Peyer's patch (tissue), 4 donors: ENCODE measurements at regions not wholly inside any gene's neighbourhood (a gene's known extent, or its start where the extent isn't known, plus 50 kb on each side); places are given as distances from the start of the nearest gene placed in this dataset.

ENCODE experiments used
- POLR2A ChIP-seq, 2 donors: fragments of 450-650 bp; IDR thresholded peaks; one replicate each; pipeline ENCODE4 v1.5.1; 2017; ENCODE audit warnings: antibody characterized with exemption in 2 of 2, mild to moderate bottlenecking in 2 of 2, moderate library complexity in 2 of 2
- TF ChIP-seq, protein P1 (sequence below), 6 experiments: fragments of 450-650 bp in 4 of 6; fragments of 200-600 bp in 2 of 6; sonication (generic) in 1 of 6; IDR thresholded peaks; one replicate each; pipeline ENCODE4 v1.5.1; 2017 to 2019; ENCODE audit warnings: antibody characterized with exemption in 6 of 6, mild to moderate bottlenecking in 3 of 6, moderate library complexity in 1 of 6

DNA sequence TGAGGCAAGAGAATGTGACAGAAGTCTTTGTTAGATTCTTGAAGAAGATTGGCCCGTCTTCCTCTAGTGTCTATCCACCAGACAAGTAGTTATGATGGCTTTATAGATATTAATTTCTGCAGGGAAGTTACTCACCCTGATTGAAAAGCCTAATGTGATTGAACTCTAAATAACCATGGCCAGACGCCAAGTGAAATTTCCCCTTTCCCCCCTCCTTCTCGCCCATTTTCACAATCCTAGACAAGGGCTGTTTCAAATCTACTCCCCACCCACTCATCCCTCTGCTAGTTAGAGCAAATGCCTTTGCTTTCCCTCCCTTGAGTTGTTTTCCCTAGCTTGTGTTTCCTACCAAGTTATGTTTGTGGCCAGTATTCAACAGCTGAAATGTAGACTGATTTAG lies 182.5 kb downstream of the TMEM167A start:
- TF ChIP-seq, protein P1, sequence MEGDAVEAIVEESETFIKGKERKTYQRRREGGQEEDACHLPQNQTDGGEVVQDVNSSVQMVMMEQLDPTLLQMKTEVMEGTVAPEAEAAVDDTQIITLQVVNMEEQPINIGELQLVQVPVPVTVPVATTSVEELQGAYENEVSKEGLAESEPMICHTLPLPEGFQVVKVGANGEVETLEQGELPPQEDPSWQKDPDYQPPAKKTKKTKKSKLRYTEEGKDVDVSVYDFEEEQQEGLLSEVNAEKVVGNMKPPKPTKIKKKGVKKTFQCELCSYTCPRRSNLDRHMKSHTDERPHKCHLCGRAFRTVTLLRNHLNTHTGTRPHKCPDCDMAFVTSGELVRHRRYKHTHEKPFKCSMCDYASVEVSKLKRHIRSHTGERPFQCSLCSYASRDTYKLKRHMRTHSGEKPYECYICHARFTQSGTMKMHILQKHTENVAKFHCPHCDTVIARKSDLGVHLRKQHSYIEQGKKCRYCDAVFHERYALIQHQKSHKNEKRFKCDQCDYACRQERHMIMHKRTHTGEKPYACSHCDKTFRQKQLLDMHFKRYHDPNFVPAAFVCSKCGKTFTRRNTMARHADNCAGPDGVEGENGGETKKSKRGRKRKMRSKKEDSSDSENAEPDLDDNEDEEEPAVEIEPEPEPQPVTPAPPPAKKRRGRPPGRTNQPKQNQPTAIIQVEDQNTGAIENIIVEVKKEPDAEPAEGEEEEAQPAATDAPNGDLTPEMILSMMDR (IDR thresholded peaks at IDR 0.05): no peak
- no peak for TF ChIP-seq POLR2A (IDR thresholded peaks at IDR 0.05)
